HG03103 (cell line): ENCODE measurements at regions not wholly inside any gene's neighbourhood (a gene's known extent, or its start where the extent isn't known, plus 50 kb on each side); places are given as distances from the start of the nearest gene placed in this dataset.
"Not testable (repeated sequence)": the region's sequence is repeated elsewhere in the genome, so short reads cannot be mapped to it uniquely, and the experiment has no call there.

Source experiments
- ATAC-seq: cut with Tn5 transposase; IDR thresholded peaks from one replicate; pipeline ENCODE4 v1.9.1; 2021; ENCODE audit warnings: low read depth; ENCODE audit not compliant: unreplicated experiment

- no peak for ATAC-seq
Observed at GRCh38 chr4:57373991-57374390, 263.8 kb upstream of the IGFBP7 start.

GRCh38 chr4:57371671-57372070 lies 261.5 kb upstream of the IGFBP7 start:
- no peak for ATAC-seq

GRCh38 chr4:57370691-57371090 lies 260.5 kb upstream of the IGFBP7 start:
- no peak for ATAC-seq

GRCh38 chr4:57369446-57369845 lies 259.3 kb upstream of the IGFBP7 start:
- ATAC-seq, result no peak

GRCh38 chr4:57364255-57364654 lies 254.1 kb upstream of the IGFBP7 start:
- ATAC-seq, result no peak

GRCh38 chr4:57363346-57363745 lies 253.2 kb upstream of the IGFBP7 start:
- no peak for ATAC-seq

- no peak for ATAC-seq
Observed at GRCh38 chr4:57360681-57361080, 250.5 kb upstream of the IGFBP7 start.

- ATAC-seq, result no peak
Observed at GRCh38 chr4:57355101-57355665, 245.0 kb upstream of the IGFBP7 start.

- ATAC-seq, result no peak
Observed at GRCh38 chr4:57351731-57352130, 241.5 kb upstream of the IGFBP7 start.

GRCh38 chr4:57344296-57344695 lies 234.1 kb upstream of the IGFBP7 start:
- ATAC-seq, result no peak

- ATAC-seq, result no peak
Observed at GRCh38 chr4:57342411-57342810, 232.2 kb upstream of the IGFBP7 start.

- not testable (repeated sequence) for ATAC-seq
Observed at GRCh38 chr4:57338861-57339260, 228.7 kb upstream of the IGFBP7 start.

GRCh38 chr4:57333684-57334083 lies 223.5 kb upstream of the IGFBP7 start:
- ATAC-seq, result no peak

GRCh38 chr4:57331959-57332358 lies 221.8 kb upstream of the IGFBP7 start:
- no peak for ATAC-seq

- no peak for ATAC-seq
Observed at GRCh38 chr4:57329279-57329678, 219.1 kb upstream of the IGFBP7 start.

- ATAC-seq, result no peak
Observed at GRCh38 chr4:57324673-57325307, 214.6 kb upstream of the IGFBP7 start.

GRCh38 chr4:57320849-57321248 lies 210.7 kb upstream of the IGFBP7 start:
- ATAC-seq, result no peak

GRCh38 chr4:57320217-57320616 lies 210.0 kb upstream of the IGFBP7 start:
- no peak for ATAC-seq

GRCh38 chr4:57318703-57319102 lies 208.5 kb upstream of the IGFBP7 start:
- ATAC-seq, result no peak

- ATAC-seq, result no peak
Observed at GRCh38 chr4:57314636-57315035, 204.5 kb upstream of the IGFBP7 start.

- no peak for ATAC-seq
Observed at GRCh38 chr4:57312296-57312695, 202.1 kb upstream of the IGFBP7 start.

- no peak for ATAC-seq
Observed at GRCh38 chr4:57309658-57310057, 199.5 kb upstream of the IGFBP7 start.

- ATAC-seq, result no peak
Observed at GRCh38 chr4:57308301-57308700, 198.1 kb upstream of the IGFBP7 start.
